ENCODE measurements at regions not wholly inside any gene's neighbourhood (a gene's known extent, or its start where the extent isn't known, plus 50 kb on each side); places are given as distances from the start of the nearest gene placed in this dataset.
"Not testable (repeated sequence)": the region's sequence is repeated elsewhere in the genome, so short reads cannot be mapped to it uniquely, and the experiment has no call there.

GRCh38 chr1:58251430-58252073 is 295.0 kb downstream of the OMA1 start:
- DNase-seq (ENCODE audit: low read depth): no peak

- no peak for DNase-seq (ENCODE audit: low read depth)
Measured at GRCh38 chr1:58250587-58250948, 296.0 kb downstream of the OMA1 start.

- DNase-seq (ENCODE audit: low read depth): no peak
Measured at GRCh38 chr1:58249737-58250586, 296.6 kb downstream of the OMA1 start.

- no peak for DNase-seq (ENCODE audit: low read depth)
Measured at GRCh38 chr1:58249388-58249736, 297.2 kb downstream of the OMA1 start.

GRCh38 chr1:58248791-58249190 is 297.7 kb downstream of the OMA1 start:
- no peak for DNase-seq (ENCODE audit: low read depth)

GRCh38 chr1:58248072-58248471 is 298.5 kb downstream of the OMA1 start:
- DNase-seq (ENCODE audit: low read depth): no peak

GRCh38 chr1:58246549-58246948 is 300.0 kb downstream of the OMA1 start:
- DNase-seq (ENCODE audit: low read depth): no peak

GRCh38 chr1:58244872-58245271 is 301.7 kb downstream of the OMA1 start:
- DNase-seq (ENCODE audit: low read depth): no peak

GRCh38 chr1:58238846-58239245 is 307.7 kb downstream of the OMA1 start:
- DNase-seq (ENCODE audit: low read depth): no peak

GRCh38 chr1:58233729-58234128 is 312.8 kb downstream of the OMA1 start:
- DNase-seq (ENCODE audit: low read depth): no peak

- DNase-seq (ENCODE audit: low read depth): no peak
Measured at GRCh38 chr1:58231204-58231603, 315.3 kb downstream of the OMA1 start.

- DNase-seq (ENCODE audit: low read depth): no peak
Measured at GRCh38 chr1:58227604-58228003, 318.9 kb downstream of the OMA1 start.

- DNase-seq (ENCODE audit: low read depth): no peak
Measured at GRCh38 chr1:58223522-58223921, 323.0 kb downstream of the OMA1 start.

- no peak for DNase-seq (ENCODE audit: low read depth)
Measured at GRCh38 chr1:58220836-58221472, 325.6 kb downstream of the OMA1 start.

GRCh38 chr1:58216169-58216568 is 330.4 kb downstream of the OMA1 start:
- DNase-seq (ENCODE audit: low read depth): not testable (repeated sequence)

- no peak for DNase-seq (ENCODE audit: low read depth)
Measured at GRCh38 chr1:58214674-58215073, 331.9 kb downstream of the OMA1 start.

GRCh38 chr1:58211869-58212268 is 334.7 kb downstream of the OMA1 start:
- no peak for DNase-seq (ENCODE audit: low read depth)

- DNase-seq (ENCODE audit: low read depth): no peak
Measured at GRCh38 chr1:58209575-58209974, 337.0 kb downstream of the OMA1 start.

GRCh38 chr1:58206749-58207148 is 339.8 kb downstream of the OMA1 start:
- DNase-seq (ENCODE audit: low read depth): no peak

- no peak for DNase-seq (ENCODE audit: low read depth)
Measured at GRCh38 chr1:58204284-58204683, 342.2 kb downstream of the OMA1 start.

- DNase-seq (ENCODE audit: low read depth): no peak
Measured at GRCh38 chr1:58201492-58202106, 344.9 kb downstream of the OMA1 start.

GRCh38 chr1:58200437-58200836 is 346.1 kb downstream of the OMA1 start:
- DNase-seq (ENCODE audit: low read depth): no peak

GRCh38 chr1:58197811-58198210 is 348.7 kb downstream of the OMA1 start:
- no peak for DNase-seq (ENCODE audit: low read depth)

Measured in stimulated activated CD8-positive, alpha-beta memory T cell treated with anti-CD3 and anti-CD28 coated beads, Interleukin-4, amount 100 ng/mL, for 24 hours (primary cell).